Psoas muscle (tissue), 7 donors: ENCODE measurements at regions not wholly inside any gene's neighbourhood (a gene's known extent, or its start where the extent isn't known, plus 50 kb on each side); places are given as distances from the start of the nearest gene placed in this dataset.

Experiments
- ATAC-seq, 4 donors: fragments of 200-7000 bp; cut with Tn5 transposase; one replicate each; pipeline ENCODE4 v1.9.1; 2020; ENCODE audit warnings: moderate library complexity in 3 of 4, mild to moderate bottlenecking in 2 of 4
- DNase-seq, 2 donors: peaks; one replicate each; pipeline ENCODE4 v3.0.0-alpha.2; 2020
- H3K27ac ChIP-seq: fragments of 200-600 bp; one replicate; pipeline ENCODE4 v1.8.0; 2022
- H3K27me3 ChIP-seq, 3 donors: fragments of 200-600 bp in 1 of 3; one replicate each; pipeline versions ENCODE4 v1.6.1 to v1.8.0; 2013 to 2022; ENCODE audit warnings: low read length in 2 of 3, mild to moderate bottlenecking in 2 of 3, moderate library complexity in 1 of 3; ENCODE audit not compliant: insufficient read depth in 3 of 3
- H3K36me3 ChIP-seq, 2 donors: fragments of 200-600 bp in 1 of 2; one replicate each; pipeline versions ENCODE4 v1.6.1 to v1.8.0; 2013 to 2022; ENCODE audit warnings: low read depth in 1 of 2, mild to moderate bottlenecking in 1 of 2, moderate library complexity in 1 of 2; ENCODE audit not compliant: insufficient read depth in 1 of 2
- H3K4me1 ChIP-seq: fragments of 200-600 bp; one replicate; pipeline ENCODE4 v1.8.0; 2022
- H3K4me3 ChIP-seq: fragments of 200-600 bp; one replicate; pipeline ENCODE4 v1.8.0; 2022; ENCODE audit warnings: mild to moderate bottlenecking
- H3K9me3 ChIP-seq: fragments of 200-600 bp; one replicate; pipeline ENCODE4 v1.8.0; 2022
- WGBS, 3 donors: extraction: QIAGEN DNeasy Blood & Tissue Kit; methylation state at CpG; one replicate each; pipeline versions ENCODE4 v1.1.6 to v1.1.7; 2013; 5-methylcytosine and 5-hydroxymethylcytosine counted together
- intact Hi-C, 2 donors: fragments of 100-400 bp; cut with DNase I; formaldehyde crosslinking; loops; one replicate each; pipeline versions ENCODE4 v1.11.0 to v1.14.2; 2022
- TF ChIP-seq, protein P1 (sequence below): fragments of 200-600 bp; IDR thresholded peaks from one replicate; pipeline ENCODE4 v1.8.0; 2022; ENCODE audit warnings: antibody characterized with exemption
- donor health status: healthy with polysubstance abuse.
- donor health status: DM: no; HTN: no; CAD: no; lungs with moderate emphysema.
- donor health status: Bipolar disorder and iron deficiency.
- donor health status: healthy.
- donor health status: DM: yes; HTN: yes; CAD: no.
- donor health status: DM: no; HTN: no; CAD: no.
- donor health status: DM: yes; HTN: yes; CAD: no.

DNA sequence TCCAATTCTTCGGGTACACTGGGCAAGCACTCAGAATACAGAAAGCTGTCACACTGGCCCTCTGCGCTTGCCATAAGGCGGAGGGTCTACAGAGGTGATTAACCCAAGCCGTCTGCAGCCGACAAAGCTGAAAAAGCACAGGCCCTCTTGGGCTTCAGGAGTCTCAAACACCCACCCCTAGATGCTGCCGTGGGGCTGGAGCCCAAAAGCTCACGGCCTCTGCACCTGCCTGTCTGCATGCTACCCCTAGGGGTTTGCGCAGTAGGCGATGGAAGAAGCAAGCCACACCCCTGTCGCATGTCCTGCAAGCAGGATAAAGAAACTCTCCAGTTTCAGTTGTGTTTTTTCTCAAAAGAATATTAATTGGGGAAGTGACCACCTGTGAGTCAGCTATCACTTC, 118.8 kb upstream of the PLEKHA5 start:
- Histone ChIP-seq H3K27ac (no peak overlapping the region), H3K36me3 (no peaks in the 10 kb centered on the region), H3K27me3 (no peaks in the 10 kb centered on the region), H3K4me3 (no peak overlapping the region), H3K9me3 (no peaks in the 10 kb centered on the region), H3K4me1 (no peaks in the 10 kb centered on the region)
- no peak for DNase-seq
- ATAC-seq: no peak
- TF ChIP-seq, protein P1, sequence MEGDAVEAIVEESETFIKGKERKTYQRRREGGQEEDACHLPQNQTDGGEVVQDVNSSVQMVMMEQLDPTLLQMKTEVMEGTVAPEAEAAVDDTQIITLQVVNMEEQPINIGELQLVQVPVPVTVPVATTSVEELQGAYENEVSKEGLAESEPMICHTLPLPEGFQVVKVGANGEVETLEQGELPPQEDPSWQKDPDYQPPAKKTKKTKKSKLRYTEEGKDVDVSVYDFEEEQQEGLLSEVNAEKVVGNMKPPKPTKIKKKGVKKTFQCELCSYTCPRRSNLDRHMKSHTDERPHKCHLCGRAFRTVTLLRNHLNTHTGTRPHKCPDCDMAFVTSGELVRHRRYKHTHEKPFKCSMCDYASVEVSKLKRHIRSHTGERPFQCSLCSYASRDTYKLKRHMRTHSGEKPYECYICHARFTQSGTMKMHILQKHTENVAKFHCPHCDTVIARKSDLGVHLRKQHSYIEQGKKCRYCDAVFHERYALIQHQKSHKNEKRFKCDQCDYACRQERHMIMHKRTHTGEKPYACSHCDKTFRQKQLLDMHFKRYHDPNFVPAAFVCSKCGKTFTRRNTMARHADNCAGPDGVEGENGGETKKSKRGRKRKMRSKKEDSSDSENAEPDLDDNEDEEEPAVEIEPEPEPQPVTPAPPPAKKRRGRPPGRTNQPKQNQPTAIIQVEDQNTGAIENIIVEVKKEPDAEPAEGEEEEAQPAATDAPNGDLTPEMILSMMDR: no peak
- intact Hi-C loops: no loop called here
- WGBS, 3 donors: 89 to 94% (median 91%) methylated on average over 10 of the region's 10 CpGs

DNA sequence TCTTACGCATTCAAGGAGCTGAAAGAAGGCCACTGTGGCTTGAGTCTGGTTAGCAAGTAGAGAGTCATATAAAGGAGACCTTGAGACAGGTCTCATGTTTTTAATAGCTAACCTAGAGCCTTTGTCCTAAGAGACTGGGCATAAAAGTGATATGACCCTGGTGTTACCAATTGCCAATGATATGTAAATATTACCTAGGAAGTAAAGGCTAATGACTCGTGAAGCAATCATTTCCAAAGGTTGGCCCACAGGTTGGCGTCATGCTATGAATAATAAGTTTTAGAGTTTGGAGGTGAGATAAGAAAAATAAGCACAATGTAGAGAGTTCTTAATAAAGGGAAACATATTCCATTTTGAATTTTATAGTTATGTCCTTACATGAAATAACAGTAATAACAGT, 116.6 kb upstream of the PLEKHA5 start:
- H3K4me1 ChIP-seq: no peaks in the 10 kb centered on the region
- intact Hi-C loops: no loop called here
- no peak for DNase-seq
- H3K9me3 ChIP-seq: no peaks in the 10 kb centered on the region
- no peak overlapping the region for H3K27ac ChIP-seq
- TF ChIP-seq, protein P1: no peak
- no peak for ATAC-seq
- H3K4me3 ChIP-seq: no peak overlapping the region
- H3K36me3 ChIP-seq: no peaks in the 10 kb centered on the region
- 94 to 96% (median 96%) methylated on average over 3 of the region's 3 CpGs for WGBS, 3 donors
- H3K27me3 ChIP-seq: no peaks in the 10 kb centered on the region

DNA sequence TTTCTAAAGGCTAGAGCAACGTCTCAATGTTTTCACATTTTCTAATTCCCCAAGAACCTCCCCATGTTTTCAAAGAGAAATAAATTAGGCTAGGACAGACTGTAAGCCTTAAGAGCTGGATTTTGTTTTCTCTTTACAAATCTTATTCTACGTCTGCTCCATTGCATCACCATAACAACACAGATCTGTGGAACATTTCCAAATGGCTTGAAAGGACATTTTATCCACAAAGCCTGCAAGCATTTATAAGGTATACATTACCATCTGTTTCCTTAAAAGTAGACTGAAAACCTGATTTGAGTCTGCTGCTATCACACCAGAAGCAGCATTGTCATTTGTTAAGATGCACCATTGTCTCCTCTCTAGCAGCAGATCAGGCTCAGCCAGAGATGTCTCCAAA, 115.3 kb upstream of the PLEKHA5 start:
- Histone ChIP-seq H3K4me3 (no peak overlapping the region), H3K27me3 (no peaks in the 10 kb centered on the region), H3K9me3 (no peaks in the 10 kb centered on the region), H3K4me1 (no peaks in the 10 kb centered on the region), H3K36me3 (no peaks in the 10 kb centered on the region), H3K27ac (no peak overlapping the region)
- ATAC-seq (no peak), DNase-seq (no peak)
- TF ChIP-seq, protein P1: no peak
- WGBS, 3 donors: 20 to 34% (median 20%) methylated on average over 2 of the region's 2 CpGs
- intact Hi-C loops: no loop called here

DNA sequence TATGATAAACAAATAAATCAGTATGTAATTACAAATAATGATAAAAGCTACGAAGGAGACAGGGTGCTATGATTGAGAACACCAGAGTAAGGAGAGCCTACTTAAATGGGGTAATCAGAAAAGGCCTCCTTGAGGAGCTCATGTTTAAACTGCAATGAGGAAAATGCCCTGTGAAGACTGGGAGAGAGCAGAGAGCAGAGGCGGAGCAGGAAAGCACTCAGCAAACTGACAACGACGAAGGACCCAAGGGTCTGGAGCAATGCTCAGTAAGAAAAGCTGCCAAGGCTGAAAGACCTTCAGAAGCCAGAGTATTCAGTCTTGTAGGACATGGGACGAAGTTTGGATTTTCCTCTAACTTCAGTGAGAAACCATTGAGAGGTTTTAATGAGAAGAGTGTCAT, 114.2 kb upstream of the PLEKHA5 start:
- TF ChIP-seq, protein P1: no peak
- intact Hi-C loops: no loop called here
- Histone ChIP-seq H3K9me3 (no peaks in the 10 kb centered on the region), H3K4me1 (no peaks in the 10 kb centered on the region), H3K27me3 (no peaks in the 10 kb centered on the region), H3K27ac (no peak overlapping the region), H3K4me3 (no peak overlapping the region), H3K36me3 (no peaks in the 10 kb centered on the region)
- ATAC-seq: no peak
- DNase-seq: no peak
- WGBS, 3 donors: 63 to 73% (median 69%) methylated on average over 5 of the region's 5 CpGs

DNA sequence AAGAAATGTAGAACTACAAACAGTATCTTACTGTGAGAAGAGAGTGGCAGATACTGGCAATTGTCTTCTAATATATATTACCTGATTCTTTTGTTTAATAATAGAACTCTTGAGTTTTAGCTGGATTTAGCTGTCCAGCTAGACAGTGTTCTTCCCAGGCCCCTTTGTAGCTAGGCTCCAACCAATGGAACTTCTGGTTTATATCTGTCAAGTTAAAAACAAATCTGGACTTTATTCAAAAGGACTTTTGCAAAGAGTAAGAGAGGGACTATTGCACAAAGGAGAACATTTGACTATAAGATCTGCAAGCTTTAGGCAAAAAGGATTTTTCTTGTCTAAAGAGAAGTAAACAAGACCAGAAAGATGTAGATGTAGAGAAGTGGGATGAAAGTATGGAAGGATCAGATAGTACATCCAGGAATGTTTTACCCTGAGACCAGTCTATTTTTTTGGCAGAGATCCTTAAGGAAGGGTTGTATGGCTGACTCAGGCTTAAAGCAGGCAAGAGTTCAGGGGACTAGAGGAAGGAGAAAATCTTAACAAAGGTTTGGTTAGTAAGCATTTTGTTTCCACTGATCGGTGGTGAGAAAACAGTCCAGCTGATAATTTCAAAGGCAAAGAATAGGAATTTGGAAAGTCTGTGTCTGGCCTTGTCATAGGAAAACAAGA, 111.1 kb upstream of the PLEKHA5 start:
- Histone ChIP-seq H3K27ac (no peak overlapping the region), H3K4me1 (no peaks in the 10 kb centered on the region), H3K9me3 (no peaks in the 10 kb centered on the region), H3K4me3 (no peak overlapping the region), H3K27me3 (no peaks in the 10 kb centered on the region), H3K36me3 (no peaks in the 10 kb centered on the region)
- DNase-seq (no peak), ATAC-seq (no peak)
- 20 to 39% (median 22%) methylated on average over 1 of the region's 1 CpG for WGBS, 3 donors
- intact Hi-C loops: no loop called here
- TF ChIP-seq, protein P1: no peak
